ENCODE measurements at regions not wholly inside any gene's neighbourhood (a gene's known extent, or its start where the extent isn't known, plus 50 kb on each side); places are given as distances from the start of the nearest gene placed in this dataset.

DNA sequence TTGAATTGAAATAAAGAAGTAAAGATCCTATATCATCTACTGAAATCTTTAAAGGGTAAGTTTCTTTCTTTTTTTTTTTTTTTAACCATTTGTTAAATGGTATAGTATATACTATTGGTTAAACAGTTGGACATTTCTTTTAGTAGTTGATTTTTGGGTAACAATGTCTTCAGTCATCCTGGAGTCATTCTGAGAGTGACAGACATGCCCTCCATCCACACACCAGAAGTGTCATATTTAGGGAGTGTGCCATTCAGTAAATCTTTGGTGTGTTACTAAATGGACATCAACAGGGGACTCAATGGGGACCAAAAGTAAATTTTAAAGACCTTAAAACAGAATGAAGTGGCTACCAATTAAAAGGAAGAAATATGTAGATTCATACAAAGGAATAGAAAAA is 50.8 kb upstream of the SLC39A10 start:
- DNase-seq (ENCODE audit: missing footprints) (no peak), ATAC-seq (no peak)
- intact Hi-C loops (cut with DNase I), result loop anchor here (5.0 kb wide), 1 partner anchor 36 kb away; no protein-coding TSS in a partner anchor

DNA sequence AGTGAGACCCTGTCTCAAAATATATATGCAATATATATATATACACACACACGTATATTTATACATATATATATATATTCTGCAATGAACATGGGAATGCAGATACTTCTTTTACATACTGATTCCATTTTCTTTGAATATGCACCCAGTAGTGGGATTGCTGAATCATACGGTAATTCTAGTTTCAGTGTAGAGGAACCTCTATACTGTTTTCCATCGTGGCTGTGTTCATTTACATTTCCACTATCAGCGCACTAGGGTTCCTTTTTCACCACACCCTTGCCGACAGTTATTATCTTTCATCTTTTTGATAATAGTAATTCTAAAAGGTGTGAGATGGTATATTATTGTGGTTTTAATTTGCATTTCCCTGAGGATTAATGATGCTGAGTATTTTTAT is 52.3 kb upstream of the SLC39A10 start:
- ATAC-seq, result no peak
- intact Hi-C loops (cut with DNase I), result loop anchor here (5.0 kb wide), 1 partner anchor 38 kb away; no protein-coding TSS in a partner anchor
- DNase-seq (ENCODE audit: missing footprints), result no peak

DNA sequence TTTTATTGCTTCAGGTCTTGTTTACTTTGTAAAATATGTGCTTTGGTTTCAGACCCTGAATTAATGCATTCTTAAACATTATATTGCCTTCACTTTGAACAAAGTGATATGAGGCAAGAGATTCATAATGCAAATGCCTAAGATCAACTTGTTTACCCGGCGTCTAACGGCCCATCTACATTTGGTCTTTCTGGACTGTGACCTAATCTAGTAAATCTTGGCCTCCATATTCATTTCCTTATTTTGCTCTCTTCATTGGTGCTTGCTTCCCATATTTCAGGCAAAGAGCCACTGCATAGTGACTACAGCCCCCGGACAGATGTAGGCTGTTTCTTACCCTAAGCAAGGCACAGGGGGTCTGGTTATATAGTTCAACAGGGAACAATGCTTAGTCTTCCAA is 53.0 kb upstream of the SLC39A10 start:
- ATAC-seq (no peak), DNase-seq (ENCODE audit: missing footprints) (no peak)
- intact Hi-C loops (cut with DNase I), result no loop called here

DNA sequence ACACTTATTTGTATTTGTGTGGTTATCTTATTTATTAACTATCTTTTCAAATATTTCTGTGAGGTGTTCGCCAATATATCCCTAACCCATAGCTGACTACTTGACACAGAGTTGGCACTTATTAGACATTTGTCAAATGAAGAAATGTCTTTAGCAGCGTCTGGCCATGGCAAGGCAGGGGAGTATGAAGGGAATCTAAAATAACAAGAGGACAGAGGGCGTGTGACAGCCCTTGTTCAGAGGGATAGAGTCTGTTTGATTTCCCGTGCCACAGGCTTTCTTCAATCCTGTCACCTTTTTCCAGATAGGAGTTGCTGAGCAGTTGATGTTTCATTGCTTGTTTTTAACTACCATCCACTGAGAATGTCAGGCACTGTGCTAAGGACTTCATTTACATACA is 53.6 kb upstream of the SLC39A10 start:
- ATAC-seq, result peak; percentile 79
- DNase-seq (ENCODE audit: missing footprints), result no peak
- intact Hi-C loops (cut with DNase I), result no loop called here

DNA sequence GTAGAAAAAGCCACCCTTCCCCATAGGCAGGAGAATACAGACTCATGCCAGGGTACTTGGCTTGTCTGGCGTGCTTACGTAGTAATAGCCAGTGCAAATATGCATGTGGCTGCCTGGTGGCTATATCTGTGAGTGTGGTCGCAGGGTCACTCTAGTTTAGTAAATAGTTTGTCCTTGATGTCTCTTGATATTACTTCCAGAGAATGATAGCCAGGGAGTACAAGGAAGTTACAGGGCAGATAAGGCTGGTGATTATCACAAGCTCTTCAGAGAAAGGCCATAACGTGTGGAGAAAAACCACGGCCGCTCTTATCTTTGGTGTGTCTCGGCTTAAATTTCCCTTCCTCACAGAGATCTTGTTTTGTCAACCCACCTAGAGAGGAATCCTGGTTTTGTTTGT is 54.3 kb upstream of the SLC39A10 start:
- ATAC-seq, result peak; percentile 41
- intact Hi-C loops (cut with DNase I), result no loop called here
- no peak for DNase-seq (ENCODE audit: missing footprints)

DNA sequence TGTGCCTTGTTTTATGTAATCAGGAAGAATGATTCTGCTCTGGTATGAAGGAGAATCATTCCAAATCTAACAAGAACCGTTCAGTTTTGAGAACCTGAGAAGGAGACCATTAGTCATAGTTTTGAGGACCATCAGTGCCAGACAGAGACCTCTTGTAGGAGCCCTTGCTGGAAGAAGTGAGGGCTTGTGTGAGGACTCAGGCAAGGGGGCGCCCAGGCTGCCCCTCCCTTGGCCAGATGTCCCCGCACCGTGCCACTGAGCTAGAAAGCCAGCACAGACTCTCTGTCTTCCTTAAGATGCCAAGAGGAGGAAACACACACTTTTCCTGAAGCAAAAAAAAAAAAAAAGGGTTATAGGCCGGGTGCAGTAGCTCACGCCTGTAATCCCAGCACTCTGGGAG is 55.7 kb upstream of the SLC39A10 start:
- DNase-seq (ENCODE audit: missing footprints), result no peak
- intact Hi-C loops (cut with DNase I), result no loop called here

DNA sequence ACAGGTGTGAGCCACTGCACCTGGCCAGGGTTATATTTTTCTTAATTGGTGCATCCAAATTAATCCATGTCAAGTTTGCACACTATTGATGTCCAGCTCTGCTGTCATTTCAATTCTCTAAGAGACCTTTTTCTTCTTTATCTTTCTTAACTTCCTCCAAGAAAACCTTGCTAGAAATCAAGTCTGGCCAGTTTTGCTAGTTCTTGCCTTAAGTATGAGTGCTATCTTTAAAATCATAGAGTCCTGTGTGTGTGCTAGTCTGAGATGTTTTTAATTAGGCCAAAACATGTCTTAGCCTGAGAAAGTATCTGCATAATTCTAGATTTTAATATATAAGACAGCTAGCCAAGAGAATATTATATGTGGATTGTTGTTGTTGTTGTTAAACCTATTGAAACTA is 56.2 kb upstream of the SLC39A10 start:
- DNase-seq (ENCODE audit: missing footprints) (no peak), ATAC-seq (no peak)
- intact Hi-C loops (cut with DNase I), result no loop called here

More for the DNA sequence above, 55.7 kb upstream of the SLC39A10 start:
- no peak for ATAC-seq

DNA sequence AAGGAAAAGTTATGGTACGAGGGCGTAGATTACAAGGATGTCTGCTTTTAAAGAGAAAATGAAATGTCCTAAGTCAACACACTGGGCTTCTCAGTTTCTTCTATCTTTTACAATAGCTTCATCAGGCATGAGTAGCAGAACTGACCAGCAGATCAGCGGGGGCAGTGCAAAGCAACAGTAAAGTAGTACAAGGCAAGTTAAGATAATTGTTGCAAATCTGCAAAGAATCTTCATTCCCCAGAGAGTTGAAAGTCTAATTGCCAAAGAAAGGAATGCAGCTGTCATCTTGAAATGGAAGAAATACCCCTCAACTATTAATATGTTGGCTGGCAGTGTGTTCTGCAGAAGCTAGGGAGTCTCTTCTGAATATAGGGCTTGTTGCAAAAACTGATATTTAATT is 60.2 kb upstream of the SLC39A10 start:
- DNase-seq (ENCODE audit: missing footprints) (no peak), ATAC-seq (no peak)
- intact Hi-C loops (cut with DNase I), result no loop called here

DNA sequence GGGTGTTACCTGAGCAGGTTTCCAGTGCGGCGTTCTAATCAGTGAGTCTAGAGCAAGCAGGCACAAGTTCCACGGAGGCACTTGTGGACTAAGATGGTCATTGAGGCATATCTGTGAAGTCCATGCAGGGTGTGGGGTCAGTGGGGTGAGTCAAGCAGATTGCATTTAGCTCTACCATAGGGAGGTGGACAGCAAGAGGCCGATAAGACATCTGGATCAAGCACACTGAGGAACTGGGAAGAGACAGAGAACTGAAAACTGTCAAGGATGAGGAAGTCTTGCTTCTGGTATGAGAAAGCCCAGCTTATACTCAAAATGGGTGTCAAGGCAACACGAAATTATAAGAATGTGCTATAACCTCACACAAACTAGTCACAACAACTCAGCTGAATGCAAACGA is 61.2 kb upstream of the SLC39A10 start:
- no peak for DNase-seq (ENCODE audit: missing footprints)
- intact Hi-C loops (cut with DNase I), result no loop called here

DNA sequence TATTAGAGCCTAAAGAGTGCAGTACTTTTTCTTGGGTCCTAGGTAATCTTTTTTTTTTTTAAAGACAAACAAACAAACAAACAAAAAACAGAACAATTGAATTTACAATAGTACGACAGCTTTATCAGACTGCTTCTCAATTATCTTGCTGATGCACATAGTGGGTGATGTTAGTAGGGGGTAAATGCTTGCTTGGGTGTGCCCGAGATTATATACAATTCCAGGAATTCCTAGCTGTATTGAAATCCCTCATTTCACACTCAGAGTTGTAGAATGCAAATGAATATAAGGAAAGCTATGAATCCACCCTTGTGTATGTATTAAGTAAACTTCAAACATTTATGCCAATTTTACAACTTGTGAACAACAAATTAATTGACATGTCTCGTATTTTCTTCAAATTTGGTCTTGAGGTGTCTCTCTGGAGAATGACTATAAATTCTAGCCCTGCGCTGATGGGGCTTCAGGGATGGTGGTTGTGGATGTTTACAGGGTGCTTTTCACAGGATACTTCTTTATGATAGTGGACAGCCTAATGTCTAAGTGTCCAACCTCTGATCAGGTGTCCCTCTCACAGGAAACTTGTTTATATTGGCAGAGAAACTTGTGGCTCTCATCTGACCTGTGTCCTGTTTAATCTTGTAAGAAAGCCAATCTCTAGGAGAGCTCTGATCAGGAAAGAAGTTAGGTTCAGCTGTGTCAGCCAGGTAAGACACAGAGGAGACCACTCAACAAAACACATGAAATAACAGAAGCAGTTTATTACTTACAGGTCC is 61.9 kb upstream of the SLC39A10 start:
- no peak for DNase-seq (ENCODE audit: missing footprints)
- intact Hi-C loops (cut with DNase I), result loop anchor here (5.0 kb wide), 1 partner anchor 62 kb away; the partner anchor contains the start of gene SLC39A10
- no peak for ATAC-seq

More for the DNA sequence above, 61.2 kb upstream of the SLC39A10 start:
- ATAC-seq, result peak; percentile 39

DNA sequence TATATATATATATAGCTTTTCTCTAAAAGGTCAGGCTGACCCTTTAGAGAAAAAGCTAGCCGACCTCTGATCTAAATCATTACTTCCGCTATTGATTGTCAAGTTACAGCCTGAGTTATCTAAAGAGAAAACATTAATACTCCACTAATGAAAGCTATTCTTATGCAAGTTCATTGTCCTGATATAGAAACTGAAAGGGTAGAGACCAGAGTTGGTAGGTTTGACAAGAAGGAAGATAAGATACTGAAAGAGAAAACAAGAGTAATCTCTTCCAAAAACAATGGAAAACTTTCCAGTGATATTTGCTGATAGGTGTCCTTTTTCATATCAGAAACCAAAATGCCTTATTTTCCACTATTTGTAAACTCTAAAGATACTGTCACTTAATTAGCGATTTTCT is 62.8 kb upstream of the SLC39A10 start:
- DNase-seq (ENCODE audit: missing footprints) (no peak), ATAC-seq (no peak)
- intact Hi-C loops (cut with DNase I), result loop anchor here (5.0 kb wide), 1 partner anchor 63 kb away; the partner anchor contains the start of gene SLC39A10

DNA sequence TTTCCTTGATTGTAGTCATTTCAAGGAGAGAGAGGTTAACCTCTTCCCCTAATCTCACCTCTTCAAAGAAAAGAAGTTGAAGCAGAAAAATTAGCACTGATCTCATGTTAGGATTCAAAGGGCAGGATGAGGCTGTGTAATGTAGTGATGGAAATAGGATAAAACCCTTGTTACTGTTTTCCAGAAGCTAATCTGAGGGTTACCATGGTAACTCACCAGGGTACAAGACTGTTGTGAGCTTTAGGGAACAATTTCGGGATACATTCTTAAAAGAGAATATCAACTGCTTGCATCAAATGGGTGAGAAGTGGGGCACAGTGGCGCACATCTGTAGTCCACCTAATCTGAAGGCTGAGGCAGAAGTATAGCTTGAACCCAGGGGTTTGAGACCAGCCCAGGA is 64.9 kb upstream of the SLC39A10 start:
- intact Hi-C loops (cut with DNase I), result loop anchor here (5.0 kb wide), 1 partner anchor 65 kb away; the partner anchor contains the start of gene SLC39A10
- no peak for DNase-seq (ENCODE audit: missing footprints)
- ATAC-seq, result no peak

DNA sequence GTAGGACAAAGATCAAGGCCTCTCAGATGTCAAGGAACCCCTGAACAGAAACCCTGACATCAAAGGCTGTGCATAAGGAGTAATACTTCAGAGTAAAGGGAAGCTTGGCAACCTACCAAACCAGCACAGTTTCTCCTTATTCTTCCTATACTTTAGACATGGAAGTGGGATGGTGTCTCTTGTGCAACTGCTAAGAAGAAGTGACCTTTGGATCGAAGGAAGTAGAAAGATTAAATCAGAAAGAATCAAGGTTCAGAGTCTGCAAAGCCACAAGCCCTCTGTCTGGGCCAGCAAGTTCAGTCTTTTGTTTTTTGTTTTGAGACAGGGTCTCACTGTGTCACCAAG is 66.2 kb upstream of the SLC39A10 start:
- intact Hi-C loops (cut with DNase I), result loop anchor here (5.0 kb wide), 1 partner anchor 66 kb away; the partner anchor contains the start of gene SLC39A10
- no peak for DNase-seq (ENCODE audit: missing footprints)
- ATAC-seq, result peak; percentile 46

DNA sequence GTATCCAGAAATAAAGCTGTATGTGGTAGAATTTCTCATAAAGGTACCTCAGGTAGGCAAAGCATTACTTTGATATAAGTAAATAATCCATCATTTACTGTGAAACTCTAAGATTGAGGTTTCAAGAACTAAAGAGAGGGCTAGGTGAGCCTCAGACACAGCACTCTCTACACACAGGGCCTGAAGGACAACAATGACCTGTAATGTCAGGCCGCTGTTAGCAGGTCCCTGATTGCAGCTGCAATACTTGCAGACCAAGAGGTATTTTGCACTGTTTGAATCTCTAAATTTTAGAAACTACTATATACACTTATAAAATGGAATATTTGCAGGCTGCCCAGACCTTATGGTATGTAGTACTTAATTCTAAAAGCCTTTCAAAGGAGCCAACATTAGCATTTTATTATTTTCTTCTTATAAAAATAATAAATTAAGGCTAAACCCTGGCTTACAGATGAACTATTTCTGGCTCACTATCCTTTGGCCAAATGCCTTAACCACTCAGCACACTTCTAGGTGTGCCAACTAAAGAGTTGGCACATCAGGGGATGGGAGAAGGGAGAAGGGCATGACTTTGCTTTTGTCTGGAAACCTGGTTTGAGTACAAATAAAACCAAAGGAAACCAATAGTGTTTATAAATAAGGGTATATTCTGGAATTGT is 66.7 kb upstream of the SLC39A10 start:
- DNase-seq (ENCODE audit: missing footprints) (no peak), ATAC-seq (peak; percentile 76)
- intact Hi-C loops (cut with DNase I), result loop anchor here (5.0 kb wide), 1 partner anchor 67 kb away; the partner anchor contains the start of gene SLC39A10

DNA sequence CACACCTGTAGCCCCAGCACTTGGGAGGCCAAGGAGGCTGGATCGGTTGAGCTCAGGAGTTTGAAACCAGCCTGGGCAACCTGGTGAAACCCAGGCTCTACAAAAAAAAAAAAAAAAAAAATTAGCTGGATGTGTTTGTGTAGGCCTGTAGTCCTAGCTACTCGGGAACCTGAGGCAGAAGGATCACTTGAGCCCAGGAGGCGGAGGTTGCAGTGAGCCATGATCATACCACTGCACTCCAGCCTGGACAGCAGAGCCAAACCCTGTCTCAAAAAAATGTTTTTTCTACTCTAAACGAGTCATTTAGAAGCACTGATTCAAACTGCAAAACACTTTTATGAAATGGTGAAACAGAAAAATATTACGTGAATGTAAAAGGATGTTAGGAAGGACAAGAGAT is 69.1 kb upstream of the SLC39A10 start:
- intact Hi-C loops (cut with DNase I), result no loop called here
- no peak for ATAC-seq
- DNase-seq (ENCODE audit: missing footprints), result no peak

DNA sequence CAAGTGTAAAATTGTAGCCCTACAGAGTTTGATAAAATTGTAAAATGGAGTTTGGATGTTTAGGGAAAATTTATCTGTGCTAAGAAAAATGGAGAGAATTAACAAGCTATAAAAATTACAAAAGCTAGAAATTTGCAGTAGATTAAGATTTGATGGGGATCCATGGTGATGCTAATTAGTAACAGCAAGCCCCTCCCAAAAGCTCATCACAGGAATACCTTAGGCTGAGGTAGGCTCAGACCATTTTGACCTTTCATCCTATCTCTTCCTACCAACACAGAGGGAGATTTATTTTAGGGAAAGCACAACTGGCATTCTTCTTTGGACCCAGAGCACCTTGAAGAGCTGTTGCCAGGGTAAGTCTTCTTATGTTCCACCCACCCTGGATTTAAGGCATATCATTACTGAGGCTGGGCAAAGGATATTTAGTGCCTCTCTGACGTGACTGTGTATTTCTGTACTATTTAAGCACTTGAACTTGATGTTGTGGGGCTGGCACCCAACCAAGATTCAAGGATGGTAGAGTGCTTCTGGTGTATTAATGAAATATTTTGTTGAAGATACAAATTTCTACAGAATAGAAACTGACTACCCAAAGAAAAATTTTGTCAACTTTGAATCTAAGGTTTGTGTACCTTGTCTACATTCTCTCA is 70.8 kb upstream of the SLC39A10 start:
- peak; percentile 37 for ATAC-seq
- no peak for DNase-seq (ENCODE audit: missing footprints)
- intact Hi-C loops (cut with DNase I), result no loop called here

DNA sequence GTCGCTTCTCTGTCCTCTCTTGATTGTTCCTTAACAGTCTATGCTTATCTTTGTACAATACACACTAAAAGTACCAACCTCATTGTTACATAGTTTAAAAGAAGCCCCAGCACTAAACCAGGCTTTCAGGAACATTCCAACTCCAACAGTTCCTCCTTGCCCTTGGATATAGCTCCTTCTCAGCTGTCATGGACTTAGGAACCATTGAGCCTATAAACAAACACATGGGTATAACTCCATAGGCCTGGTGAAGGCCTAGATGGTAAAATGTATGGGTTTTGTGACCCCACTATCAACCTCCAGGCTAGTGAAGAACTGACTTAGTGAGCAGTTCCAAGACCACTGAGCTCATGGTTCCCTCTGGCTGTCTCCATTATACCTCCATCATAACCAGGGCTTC is 74.8 kb upstream of the SLC39A10 start:
- no peak for DNase-seq (ENCODE audit: missing footprints)
- intact Hi-C loops (cut with DNase I), result no loop called here
- ATAC-seq, result no peak

DNA sequence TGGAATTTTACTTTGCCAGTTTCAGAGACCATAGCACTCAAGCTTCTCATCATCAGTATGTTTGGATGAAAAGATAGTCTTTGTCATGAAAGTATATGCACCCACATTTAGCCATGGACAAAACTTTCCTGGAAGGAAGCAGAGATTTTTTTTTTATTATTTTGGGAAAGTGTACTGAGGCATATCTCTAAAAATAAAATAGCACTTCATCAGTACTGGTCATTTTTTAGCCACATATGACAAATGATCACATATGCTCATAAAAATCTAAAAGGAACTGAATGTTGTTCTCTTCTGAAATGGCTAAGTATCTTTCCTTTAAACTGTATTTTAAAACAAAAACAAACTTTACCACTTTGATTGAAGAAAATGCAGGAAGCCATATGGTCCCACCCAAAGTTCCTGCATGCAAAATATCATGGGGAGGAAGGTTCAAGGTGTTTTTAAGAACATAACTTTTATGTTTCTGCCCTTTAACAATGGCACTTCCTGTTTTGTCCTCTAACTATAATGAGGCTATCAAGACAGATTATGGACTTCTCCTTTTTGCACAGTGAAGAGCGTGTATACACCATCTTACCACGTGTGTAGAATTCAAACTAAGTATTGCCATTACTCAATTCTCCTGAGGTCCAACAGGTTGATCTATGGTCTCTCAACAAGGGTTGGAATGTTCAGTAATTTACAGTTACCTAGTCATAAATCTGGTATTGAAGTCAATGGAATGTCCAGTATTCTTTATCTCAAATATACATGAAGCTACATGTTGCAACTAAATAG is 77.1 kb upstream of the SLC39A10 start:
- intact Hi-C loops (cut with DNase I), result loop anchor here (10.0 kb wide), 1 partner anchor 485 kb away; the partner anchor contains the start of gene DNAH7
- no peak for ATAC-seq
- no peak for DNase-seq (ENCODE audit: missing footprints)

Data from Right ventricle myocardium inferior (tissue), 1 donor.